MCF 10A (cell line): ENCODE measurements at regions not wholly inside any gene's neighbourhood (a gene's known extent, or its start where the extent isn't known, plus 50 kb on each side); places are given as distances from the start of the nearest gene placed in this dataset.

Experiments
- BruUV-seq: library from RNA; stranded (reverse); fragments of 400-500 nt; replicated peaks from 2 replicates; lab custom pipeline; 2021; lab: Mats Ljungman, UMichigan
- CTCF ChIA-PET: fragments of 300-600 bp; sonication (Branson Sonifier 250); formaldehyde crosslinking; extraction: SDS; loops from one replicate; lab custom pipeline; 2021; ENCODE audit warnings: antibody characterized with exemption, inconsistent platforms; lab: Yijun Ruan, JAX
- POLR2A ChIA-PET: fragments of 300-600, 350-650 bp; sonication (Branson Sonifier 250); formaldehyde crosslinking; extraction: SDS; loops from one replicate; lab custom pipeline; 2020; ENCODE audit warnings: antibody characterized with exemption, inconsistent platforms; lab: Yijun Ruan, JAX
- DNase-seq: peaks from one replicate; pipeline ENCODE4 v3.0.0-alpha.2; 2018; ENCODE audit not compliant: unreplicated experiment
- H3K27ac Mint-ChIP-seq: one replicate; pipeline ENCODE4 v1.8.0; 2022; ENCODE audit warnings: mild to moderate bottlenecking, low read depth, mixed read lengths; ENCODE audit not compliant: unreplicated experiment
- H3K27me3 Mint-ChIP-seq: one replicate; pipeline ENCODE4 v1.8.0; 2022; ENCODE audit warnings: mixed read lengths; ENCODE audit not compliant: insufficient read depth, unreplicated experiment
- H3K36me3 Mint-ChIP-seq: one replicate; pipeline ENCODE4 v1.8.0; 2022; ENCODE audit warnings: mild to moderate bottlenecking, moderate library complexity, mixed read lengths; ENCODE audit not compliant: insufficient read depth, unreplicated experiment
- H3K4me1 Mint-ChIP-seq: one replicate; pipeline ENCODE4 v1.8.0; 2022; ENCODE audit warnings: mixed read lengths; ENCODE audit not compliant: insufficient read depth, unreplicated experiment
- H3K4me3 Mint-ChIP-seq: one replicate; pipeline ENCODE4 v1.8.0; 2022; ENCODE audit warnings: mild to moderate bottlenecking, moderate library complexity, mixed read lengths; ENCODE audit not compliant: unreplicated experiment
- H3K9me3 Mint-ChIP-seq: one replicate; pipeline ENCODE4 v1.8.0; 2022; ENCODE audit warnings: mixed read lengths; ENCODE audit not compliant: unreplicated experiment
- CTCF ChIP-seq: fragments of 200-600 bp; IDR thresholded peaks from one replicate; pipeline ENCODE4 v1.8.0; 2022; ENCODE audit warnings: antibody characterized with exemption, mild to moderate bottlenecking; ENCODE audit not compliant: unreplicated experiment
- intact Hi-C: fragments of 100-400 bp; cut with micrococcal nuclease; formaldehyde crosslinking; loops from 2 replicates; pipeline ENCODE4 v1.14.1; 2022

- TF ChIP-seq CTCF = no peak
- DNase-seq = no peak
- intact Hi-C loops = no loop called here
- no peaks in the 10 kb centered on the region for H3K36me3 Mint-ChIP-seq
- H3K27ac Mint-ChIP-seq = no peak overlapping the region
- peaks cover 5% of the 10 kb centered on the region for H3K4me1 Mint-ChIP-seq
- no peaks in the 10 kb centered on the region for H3K27me3 Mint-ChIP-seq
- no peak overlapping the region for H3K4me3 Mint-ChIP-seq
- BruUV-seq = no TSS peak
- H3K9me3 Mint-ChIP-seq = no peaks in the 10 kb centered on the region
- POLR2A ChIA-PET = no interaction called here
- CTCF ChIA-PET = no interaction called here
Measured at GRCh38 chr5:61638476-61638875, 306.4 kb downstream of the ZSWIM6 start.

GRCh38 chr5:61640179-61641021 lies 308.3 kb downstream of the ZSWIM6 start:
- CTCF ChIA-PET = interaction anchor here (0.7 to 1.3 kb wide), 4 partner anchors 18 to 627 kb away, joined by 3 to 4 read pairs (median 3); no protein-coding TSS in a partner anchor
- intact Hi-C loops = loop anchor here (5.0 kb wide), 1 partner anchor 308 kb away; the partner anchor contains the start of gene ZSWIM6
- no peaks in the 10 kb centered on the region for H3K9me3 Mint-ChIP-seq
- H3K27ac Mint-ChIP-seq = no peak overlapping the region
- no peak overlapping the region for H3K4me3 Mint-ChIP-seq
- H3K36me3 Mint-ChIP-seq = no peaks in the 10 kb centered on the region
- H3K4me1 Mint-ChIP-seq = peaks cover 5% of the 10 kb centered on the region
- no TSS peak for BruUV-seq
- DNase-seq = peak; percentile 52
- POLR2A ChIA-PET = interaction anchor here (0.8 kb wide), 1 partner anchor 309 kb away, joined by 3 read pairs; the partner anchor contains the start of gene ZSWIM6
- no peak for TF ChIP-seq CTCF
- no peaks in the 10 kb centered on the region for H3K27me3 Mint-ChIP-seq

- Mint-ChIP-seq H3K4me3 (no peak overlapping the region), H3K4me1 (peaks cover 5% of the 10 kb centered on the region), H3K9me3 (no peaks in the 10 kb centered on the region), H3K36me3 (no peaks in the 10 kb centered on the region), H3K27me3 (no peaks in the 10 kb centered on the region), H3K27ac (no peak overlapping the region)
- ChIA-PET CTCF (interaction anchor here (1.0 to 1.2 kb wide), 2 partner anchors 17 to 586 kb away, joined by 4 to 5 read pairs; no protein-coding TSS in a partner anchor), POLR2A (no interaction called here)
- DNase-seq = no peak
- intact Hi-C loops = loop anchor here (5.0 kb wide), 1 partner anchor 310 kb away; the partner anchor contains the start of gene ZSWIM6
- TF ChIP-seq CTCF = no peak
- no TSS peak for BruUV-seq
Measured at GRCh38 chr5:61641748-61642565, 309.9 kb downstream of the ZSWIM6 start.
